HG03469 (cell line): ENCODE measurements at regions not wholly inside any gene's neighbourhood (a gene's known extent, or its start where the extent isn't known, plus 50 kb on each side); places are given as distances from the start of the nearest gene placed in this dataset.

Experiments used
- ATAC-seq: cut with Tn5 transposase; IDR thresholded peaks from one replicate; pipeline ENCODE4 v1.9.1; 2021; ENCODE audit warnings: mild to moderate bottlenecking, moderate library complexity, moderate number of reproducible peaks; ENCODE audit not compliant: unreplicated experiment

DNA sequence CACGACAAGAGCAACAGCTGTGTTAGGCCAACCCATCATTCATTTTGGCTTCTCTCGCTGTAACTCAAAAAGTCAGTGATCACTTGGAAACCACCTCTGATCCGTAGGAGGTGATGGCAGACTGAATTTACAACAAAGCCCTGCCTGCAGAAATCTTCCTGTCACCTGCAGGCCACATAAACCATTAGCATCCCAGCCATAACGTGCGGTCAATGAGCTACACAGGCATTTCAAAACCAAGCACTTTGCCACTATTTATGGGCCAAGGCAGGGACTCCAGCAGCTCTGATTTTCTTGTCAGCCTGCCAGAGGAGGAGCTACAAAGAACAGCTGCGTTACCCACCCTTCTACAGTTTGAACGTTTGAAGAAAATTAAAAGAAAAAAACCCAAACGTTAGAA is 228.1 kb upstream of the PPARGC1A start:
- ATAC-seq = no peak

DNA sequence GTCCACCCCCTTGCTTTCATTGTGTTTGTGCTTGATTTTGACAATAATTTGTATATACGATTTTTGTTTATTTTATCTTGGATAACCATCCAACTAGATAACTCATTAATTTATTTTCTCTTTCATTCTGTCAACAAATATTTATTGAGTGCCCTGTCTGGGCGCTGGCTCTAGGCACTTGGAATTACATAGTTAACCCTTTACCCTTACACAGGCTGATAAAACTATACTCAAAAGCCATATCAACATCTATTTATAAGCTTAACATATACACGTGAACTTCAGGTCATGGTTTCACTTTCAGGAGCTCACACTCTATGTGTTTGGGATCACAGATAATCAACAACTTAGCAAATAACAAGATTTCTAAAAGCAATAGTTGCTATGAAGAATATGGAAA is 226.3 kb upstream of the PPARGC1A start:
- no peak for ATAC-seq

DNA sequence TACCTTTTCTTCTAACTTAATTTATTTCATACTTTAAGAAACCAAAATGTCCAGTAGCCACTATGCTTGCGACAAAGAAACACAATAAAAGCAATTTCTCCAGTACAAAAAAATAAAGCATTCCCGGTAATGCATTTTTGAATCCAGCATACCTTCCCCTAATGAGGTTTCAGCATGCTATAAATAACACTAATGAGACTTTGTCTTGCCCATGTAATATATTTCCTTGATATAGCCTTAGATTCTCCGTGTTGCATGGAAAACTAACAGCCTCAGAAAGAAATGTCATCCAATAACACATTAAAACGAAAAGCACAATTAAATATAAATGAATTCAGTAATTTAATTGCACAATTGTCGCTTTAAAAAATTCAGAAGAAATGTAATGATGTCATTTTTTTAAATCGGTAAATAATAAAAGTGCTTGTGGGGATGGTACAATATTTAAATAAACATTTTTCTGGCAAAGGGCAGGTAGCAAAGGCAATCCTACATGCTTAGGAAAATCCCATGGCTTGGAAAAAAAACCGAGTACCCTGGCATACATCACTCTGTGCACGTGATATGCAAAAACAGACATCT is 225.2 kb upstream of the PPARGC1A start:
- ATAC-seq = no peak

DNA sequence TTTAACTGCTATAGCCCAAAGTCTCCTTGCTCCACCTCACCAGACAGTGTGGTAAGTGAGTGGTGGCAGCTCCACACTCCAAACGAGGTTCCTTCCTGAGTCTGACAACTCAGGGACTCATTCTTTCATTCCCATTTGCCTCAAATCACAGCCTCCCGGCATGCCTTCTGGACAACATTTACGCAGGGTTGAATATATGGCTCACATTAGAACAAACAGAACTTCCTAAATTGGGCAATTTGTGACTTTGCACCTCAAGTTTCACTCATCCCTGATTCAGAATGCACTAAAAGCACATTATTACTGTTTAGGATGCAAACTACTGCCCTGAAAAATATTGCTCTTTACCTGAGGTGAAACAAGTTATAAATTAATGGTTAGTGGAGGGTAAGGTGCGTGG is 224.6 kb upstream of the PPARGC1A start:
- ATAC-seq = no peak

DNA sequence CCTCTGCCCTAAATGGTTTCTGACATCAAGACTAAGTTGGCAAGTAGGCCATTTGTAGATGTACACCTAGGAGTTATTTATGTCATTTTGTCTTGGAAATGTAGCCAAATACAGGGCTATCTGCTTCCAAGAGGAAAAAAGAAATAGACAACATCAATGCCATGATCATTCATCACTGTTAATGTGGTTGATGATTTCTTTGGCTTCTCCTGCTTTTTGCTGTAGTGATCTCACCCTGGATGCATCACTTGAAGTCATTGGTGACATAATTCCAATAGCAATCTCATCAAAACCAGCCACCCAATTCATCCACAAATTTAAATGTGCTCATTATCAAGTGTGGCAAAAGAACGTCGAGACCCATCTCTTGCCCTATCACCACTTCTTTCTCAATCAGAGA is 222.6 kb upstream of the PPARGC1A start:
- no peak for ATAC-seq

DNA sequence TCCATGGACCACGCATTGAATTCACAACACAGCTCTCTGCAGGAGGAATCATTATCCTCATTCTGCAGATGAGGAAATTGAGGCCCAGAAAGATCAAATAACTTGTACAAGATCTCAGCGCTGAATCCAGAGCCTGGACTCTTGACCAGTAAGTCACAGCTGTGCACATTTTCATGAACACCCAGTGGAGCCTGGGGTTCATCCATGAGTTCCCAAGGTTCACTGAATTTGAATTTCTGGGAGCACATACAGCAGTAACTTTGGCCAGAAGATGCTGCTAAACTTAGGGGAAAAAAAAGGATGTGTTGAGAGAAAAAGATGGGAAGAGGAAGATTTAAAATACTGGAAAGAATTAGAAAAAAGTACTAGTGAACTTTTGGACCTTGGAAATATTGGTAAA is 218.7 kb upstream of the PPARGC1A start:
- ATAC-seq = no peak

DNA sequence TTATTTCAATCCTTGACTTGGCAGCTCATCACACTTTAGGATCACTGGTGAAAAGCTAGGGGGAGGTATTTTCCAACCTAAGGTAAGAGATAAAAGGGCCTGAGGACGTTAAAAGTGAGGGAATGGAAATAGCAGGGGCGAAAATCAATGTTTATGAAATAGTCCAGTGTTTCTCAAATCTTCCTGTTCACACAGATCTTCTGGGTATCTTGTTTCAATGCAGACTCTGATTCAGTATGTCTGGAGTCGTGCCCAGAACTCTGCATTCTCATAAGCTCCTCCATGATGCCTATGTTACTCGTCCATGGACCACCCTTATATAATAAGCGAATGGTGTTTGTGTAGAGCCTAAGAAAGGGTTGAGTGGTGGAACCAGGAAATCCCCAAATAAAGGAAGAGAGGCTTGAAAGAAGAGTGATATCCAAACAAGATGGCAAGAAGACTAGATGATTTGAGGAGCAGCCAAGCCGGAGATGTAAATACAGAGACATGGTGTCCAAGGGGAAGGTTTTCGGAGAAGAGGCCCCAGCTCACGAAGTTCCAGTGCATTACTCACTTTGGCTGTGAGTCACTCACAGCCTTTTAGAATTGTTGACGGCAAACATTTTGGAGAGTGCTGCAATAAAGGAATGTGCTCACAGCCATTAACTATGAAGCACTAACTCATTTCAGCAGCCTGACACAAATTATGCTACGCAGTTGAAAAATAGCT is 215.6 kb upstream of the PPARGC1A start:
- ATAC-seq = no peak

DNA sequence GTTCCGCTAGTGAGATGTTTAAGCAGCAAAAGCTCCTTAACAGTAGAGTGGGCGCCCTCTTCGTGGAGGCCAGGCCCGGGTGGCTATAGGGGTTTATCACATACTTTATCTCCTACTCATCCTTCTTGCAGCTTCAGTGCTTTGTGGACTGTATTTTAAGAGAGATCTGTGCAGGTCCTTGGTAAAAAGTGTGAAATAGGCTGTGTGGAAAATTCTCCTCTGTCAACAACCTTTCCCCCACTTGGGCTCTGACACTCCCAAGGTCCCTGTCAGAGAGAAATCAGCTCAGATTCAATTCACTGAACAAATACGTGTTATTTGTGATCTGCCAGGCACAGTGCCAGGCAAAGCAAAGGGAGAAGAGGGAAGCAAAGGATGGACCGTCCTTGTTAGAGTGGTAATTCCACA is 214.3 kb upstream of the PPARGC1A start:
- ATAC-seq = no peak

DNA sequence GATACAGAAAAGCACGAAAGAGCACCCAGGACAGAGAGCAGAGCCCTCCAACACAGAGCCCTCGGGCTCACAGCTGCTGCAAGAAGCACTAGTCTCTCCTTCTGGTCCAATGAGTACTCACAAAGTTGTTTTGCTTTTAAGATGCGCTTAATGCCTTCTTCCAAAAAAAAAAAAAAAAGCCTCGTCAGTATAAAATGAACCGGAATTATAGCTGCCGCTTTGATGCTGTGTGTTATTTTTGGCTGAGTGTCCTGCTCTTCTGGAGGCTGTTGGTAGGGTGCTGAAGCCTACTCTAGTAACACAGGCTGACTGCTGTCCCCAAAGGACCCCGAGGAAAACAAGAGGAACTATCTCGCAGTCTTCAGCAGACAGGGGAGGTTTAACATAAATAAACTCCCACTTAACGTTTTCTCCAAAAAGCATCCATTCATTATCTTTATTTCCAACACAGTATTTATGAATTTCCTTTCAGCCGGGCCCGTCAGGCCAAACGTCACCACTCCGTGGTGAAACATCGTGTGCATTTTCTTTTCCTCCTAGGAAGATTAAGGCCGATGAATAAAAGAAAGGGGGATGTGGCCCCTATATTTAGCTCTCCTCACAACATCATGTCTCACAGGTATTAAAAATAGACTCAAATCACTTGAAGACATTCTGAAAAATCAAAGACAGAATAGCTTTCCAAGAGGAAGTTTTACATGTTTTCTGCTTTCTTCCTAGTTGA is 213.7 kb upstream of the PPARGC1A start:
- no peak for ATAC-seq

DNA sequence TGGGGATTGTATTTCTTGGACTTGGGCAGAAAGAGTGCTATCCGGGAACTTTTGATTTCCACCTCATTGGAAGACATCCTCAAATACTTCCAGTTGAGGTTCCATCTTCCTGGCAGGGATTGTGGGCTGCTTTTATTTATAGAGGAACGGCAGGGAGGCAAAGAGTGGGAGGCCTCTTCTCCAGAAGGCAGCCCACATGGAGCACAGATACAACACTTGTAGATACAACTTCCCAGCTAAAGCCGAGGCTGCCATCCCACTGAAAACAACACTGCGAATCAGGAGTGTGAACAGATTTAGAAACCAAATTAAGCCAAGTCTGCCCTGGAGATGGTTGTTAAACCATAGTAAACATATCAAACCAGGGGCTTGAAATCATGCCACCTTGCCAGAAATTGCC is 212.8 kb upstream of the PPARGC1A start:
- no peak for ATAC-seq

DNA sequence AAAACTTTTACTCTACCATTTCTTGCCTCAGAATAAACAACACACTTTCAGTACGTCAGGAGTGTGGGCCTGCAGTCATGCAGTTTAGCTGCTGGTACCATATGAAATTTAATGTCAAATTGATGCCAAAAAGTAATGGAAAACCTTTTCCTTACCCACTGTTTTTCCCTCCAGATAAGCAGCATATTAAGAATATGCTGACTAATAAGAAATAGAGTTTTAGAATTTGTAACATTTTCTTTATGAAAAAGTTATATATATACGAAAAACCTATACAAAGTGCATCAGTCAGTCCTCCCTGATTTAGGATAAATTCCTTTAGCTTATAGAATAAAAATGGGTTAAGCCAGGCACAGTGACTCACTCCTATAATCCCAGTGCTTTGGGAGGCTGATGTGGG is 206.8 kb upstream of the PPARGC1A start:
- ATAC-seq = no peak

DNA sequence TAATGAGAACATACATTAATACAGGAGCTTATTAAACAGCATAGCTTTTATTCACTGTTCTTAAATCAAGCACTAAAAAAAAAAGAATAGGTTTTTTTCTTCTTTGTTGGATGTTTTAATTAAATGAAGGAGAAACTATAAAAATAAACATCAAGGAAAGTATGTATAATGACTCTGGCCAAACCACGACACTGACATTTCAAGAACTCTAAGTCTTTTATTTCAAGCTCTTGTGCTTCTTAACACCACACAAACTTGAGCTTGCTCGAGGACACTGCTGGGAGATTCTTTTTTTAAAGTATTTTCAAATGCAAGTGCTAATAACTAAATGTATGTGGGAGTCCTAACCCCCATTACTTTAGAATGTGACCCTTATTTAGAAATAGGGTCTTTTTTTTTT is 204.9 kb upstream of the PPARGC1A start:
- ATAC-seq = no peak

DNA sequence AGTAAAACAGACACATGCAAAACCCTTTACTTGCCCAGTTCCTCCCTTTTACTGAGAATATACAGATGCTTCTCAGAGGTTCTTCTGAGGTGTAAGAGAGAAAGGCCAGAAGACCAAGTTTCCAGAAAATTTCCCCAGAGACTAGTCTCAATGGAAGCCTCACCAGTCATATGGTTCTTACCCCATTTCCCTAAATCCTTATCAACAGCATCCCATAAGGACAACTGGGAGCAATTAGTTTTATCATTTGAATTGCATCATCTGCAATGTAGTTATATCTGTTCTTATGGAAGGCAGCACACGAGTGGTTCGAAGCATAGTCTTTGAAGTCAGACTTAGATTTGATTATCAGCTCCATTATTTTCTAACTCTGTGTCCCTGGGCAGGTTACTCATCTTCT is 203.6 kb upstream of the PPARGC1A start:
- no peak for ATAC-seq

DNA sequence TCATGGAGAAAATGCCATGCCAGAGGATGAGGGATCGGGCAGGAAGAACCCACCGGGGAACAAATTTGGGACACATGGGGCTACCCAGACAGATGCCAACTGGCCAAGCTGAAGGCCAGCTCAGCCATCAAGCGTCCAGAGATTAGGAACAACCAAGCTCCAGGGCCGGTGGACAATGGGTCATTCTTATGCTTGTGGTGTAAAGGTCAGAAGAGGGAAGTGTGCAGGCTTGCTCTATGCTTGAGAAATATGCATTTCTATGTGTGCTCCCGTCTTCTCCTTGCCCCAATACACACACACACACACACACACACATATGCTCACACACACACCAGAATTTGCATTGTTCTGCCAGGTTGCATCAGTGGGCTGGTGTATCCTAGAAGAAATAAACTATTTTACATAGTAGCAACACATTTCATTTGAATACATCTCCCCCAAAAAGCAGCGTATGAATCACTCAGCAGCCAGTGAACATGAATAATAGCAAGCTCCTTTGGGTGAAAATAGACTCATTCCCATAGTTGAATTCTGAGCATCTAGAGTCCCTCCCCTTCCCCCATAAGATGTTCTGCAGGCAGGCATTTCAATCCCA is 201.9 kb upstream of the PPARGC1A start:
- ATAC-seq = no peak

DNA sequence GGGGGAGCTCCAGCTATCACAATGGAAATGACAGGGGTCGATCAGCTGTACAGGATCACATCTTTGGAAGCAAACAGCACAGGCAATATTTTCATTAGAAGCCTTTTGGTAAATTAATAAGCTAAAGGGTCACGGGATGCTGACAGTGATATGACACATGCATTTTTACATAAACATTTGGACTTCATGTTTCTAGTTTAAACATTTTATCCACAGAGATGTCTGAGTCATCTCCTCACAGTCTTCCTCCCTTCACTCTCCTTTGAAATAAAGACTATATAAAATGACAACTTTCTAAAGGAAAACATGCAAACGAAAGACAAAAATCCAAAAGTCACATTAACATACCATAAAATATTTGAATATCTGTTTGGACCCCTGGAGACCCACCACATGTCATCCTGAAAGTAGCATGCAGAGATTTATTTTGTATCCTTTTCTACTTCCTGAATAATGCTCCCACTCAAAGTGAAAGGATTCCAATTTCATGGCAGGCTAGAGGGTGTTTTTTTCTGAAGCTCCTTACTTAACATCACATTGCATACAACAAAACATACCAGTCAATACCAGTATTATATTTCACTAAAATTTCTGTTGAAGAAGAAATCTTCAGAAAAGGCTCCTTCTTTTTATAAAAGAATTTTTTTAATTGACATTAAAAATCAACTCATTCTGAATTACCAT is 200.1 kb upstream of the PPARGC1A start:
- ATAC-seq = no peak

DNA sequence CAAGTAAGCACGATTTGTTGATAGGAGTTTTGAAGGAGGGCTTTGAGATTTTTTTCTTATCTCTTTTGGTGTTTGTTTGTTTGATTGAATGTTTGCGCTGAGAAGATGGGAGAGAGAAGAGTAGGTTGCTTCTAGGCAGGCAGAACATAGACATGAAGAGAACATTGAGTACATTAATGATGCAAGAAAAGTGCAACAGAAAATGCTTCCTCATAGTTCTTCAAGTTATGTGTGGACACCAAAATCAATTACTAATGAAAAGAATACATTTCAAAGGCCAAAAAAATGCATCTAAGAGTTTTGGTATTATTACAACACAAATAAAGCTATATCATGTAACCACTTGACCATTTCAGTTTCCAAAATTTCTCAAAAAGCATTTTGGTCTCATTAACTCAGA is 191.0 kb upstream of the PPARGC1A start:
- no peak for ATAC-seq

DNA sequence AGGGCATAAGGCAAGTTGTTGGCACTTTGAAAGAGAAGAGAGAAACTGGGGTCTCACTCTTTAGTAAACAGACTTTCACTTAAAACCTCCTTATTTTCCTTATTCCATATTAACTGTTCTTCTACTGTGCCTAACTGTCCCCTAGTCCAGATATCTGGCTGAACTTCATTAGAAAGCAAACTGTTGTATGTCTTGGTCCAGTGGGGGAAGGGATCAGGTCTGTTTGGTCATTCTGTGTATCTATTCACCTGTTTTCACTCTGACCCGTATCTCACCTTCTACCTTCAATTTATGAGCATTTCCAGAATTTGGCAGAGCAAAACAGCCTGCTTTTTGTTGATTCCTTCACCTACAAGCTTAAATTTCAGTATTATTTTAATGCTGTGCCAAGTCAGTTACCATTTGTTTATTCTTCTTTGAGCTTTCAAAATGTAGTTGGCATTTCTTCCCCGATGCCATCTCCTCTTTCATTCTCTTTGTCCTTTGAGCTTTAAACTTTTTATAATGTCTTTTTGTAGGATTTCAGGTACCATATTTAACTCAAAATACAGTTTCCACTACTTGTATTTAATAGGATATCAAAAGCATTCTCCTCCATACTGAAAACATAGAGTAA is 188.6 kb upstream of the PPARGC1A start:
- ATAC-seq = no peak

DNA sequence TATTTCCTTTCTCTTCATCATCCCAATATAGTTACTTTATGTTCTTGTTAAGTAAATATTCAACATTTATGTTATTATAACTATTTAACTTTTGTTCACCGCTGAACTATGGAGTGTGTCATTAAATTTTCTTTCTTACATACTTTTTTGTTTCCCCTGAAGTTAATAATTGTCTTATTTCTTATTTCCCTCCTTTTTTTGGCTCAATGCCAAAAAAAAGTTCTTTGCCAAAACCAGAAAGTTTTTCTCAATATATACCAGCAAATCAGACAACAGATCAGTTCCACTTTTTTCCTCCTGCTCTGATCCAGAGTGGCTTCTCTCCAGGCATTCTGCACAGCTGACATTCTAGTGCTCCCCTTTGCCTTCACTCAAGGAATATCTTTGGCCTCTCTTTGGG is 187.0 kb upstream of the PPARGC1A start:
- no peak for ATAC-seq

DNA sequence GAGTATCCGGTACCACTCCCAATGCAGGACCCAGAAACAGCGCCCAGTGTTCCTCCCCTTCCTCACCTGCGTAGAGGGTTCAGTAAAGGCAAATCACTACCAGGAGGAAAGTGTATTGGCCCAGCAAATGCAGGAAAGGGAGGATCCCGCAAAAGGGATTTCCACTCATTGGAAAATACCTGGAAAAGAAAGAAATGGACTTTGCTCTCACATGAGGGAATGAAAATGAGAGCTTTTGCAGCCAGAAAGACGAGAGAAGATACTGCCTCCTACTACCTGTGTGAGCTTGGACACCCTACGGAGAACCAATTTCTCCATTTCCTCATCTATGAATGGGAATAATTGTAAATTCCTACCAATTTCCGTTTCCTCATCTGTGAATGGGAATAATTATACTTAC is 184.1 kb upstream of the PPARGC1A start:
- no peak for ATAC-seq

DNA sequence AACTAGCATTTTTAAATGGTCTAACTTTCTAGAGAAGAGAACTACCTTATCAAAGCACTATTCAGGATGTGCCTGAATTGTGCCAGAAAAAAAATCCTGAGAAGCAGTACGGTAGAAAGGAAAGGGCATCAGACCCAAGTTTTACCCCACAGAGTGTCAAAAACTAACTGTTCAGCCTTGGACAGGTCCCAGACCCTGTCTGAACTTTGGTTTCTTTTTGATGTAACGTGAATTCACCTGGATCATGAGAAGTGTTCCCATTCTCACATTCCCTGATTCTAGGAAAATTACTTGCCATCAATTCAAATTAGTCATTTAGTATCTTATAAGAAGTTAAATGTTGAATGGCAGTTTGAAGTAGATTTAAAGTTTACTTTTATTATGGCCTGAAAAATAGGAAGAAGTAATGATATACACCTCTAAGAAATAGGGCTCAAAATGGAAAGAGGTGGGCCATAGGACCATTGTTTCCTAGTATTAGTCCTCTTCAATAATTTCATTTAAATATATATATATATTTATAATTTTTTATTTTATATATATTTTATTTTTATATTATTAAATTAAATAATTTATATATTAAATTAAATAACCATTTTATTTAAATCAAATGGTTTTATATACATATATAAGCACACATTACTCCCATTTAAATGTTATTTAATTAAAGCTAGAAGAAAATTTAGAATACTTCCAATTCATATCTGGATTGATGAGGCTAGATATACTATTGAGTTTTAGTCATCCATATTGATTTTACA is 181.9 kb upstream of the PPARGC1A start:
- ATAC-seq = no peak
